Ishikawa (cell line): ENCODE measurements at regions not wholly inside any gene's neighbourhood (a gene's known extent, or its start where the extent isn't known, plus 50 kb on each side); places are given as distances from the start of the nearest gene placed in this dataset.

Source experiments
- EP300 ChIP-seq: IDR thresholded peaks from 2 replicates; pipeline ENCODE4 v1.6.1; 2012; ENCODE audit warnings: borderline replicate concordance
- RAD21 ChIP-seq: IDR thresholded peaks from 2 replicates; pipeline ENCODE4 v1.6.1; 2012; ENCODE audit warnings: low read depth
- TAF1 ChIP-seq: IDR thresholded peaks from 2 replicates; pipeline ENCODE4 v1.6.1; 2012; ENCODE audit warnings: low read depth, mild to moderate bottlenecking
- TF ChIP-seq, protein P1 (sequence below): IDR thresholded peaks from 2 replicates; pipeline ENCODE4 v1.6.1; 2012; ENCODE audit warnings: low read depth, mild to moderate bottlenecking
- TF ChIP-seq, protein P2 (sequence below): IDR thresholded peaks from 2 replicates; pipeline ENCODE4 v1.6.1; 2012

DNA sequence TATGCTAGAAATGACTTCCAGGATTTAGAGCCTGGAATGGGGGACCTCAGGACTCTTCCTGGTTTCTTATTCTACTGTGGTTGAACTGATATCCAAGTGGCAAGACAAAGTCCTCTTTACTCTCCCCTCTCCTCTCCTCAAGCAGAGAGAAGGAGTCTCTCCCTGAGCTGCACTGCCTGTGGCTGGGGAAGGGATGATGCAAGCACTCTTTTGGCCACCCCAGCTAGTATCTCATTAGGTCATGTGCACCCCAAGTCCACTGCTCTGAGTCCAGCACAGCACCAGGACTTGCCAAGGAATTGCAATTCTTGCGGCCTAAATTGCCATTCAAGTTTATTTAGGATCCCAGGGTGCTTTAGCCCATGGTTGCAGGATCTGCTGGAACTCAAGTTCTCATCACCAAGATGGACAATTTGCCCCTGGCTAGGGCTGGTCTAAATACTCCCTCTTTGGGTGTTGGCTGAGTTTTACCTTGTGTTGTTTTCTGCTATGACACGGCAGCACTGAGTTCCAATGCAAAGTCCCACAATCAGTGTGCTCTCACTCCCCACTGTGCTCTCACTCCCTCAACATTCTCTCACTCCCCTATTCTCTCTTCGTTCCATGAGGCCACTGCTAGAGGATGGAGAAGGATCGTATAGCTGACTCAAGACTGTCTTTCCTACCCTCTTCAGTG is 172.2 kb downstream of the TM2D1 start:
- TF ChIP-seq, protein P1, sequence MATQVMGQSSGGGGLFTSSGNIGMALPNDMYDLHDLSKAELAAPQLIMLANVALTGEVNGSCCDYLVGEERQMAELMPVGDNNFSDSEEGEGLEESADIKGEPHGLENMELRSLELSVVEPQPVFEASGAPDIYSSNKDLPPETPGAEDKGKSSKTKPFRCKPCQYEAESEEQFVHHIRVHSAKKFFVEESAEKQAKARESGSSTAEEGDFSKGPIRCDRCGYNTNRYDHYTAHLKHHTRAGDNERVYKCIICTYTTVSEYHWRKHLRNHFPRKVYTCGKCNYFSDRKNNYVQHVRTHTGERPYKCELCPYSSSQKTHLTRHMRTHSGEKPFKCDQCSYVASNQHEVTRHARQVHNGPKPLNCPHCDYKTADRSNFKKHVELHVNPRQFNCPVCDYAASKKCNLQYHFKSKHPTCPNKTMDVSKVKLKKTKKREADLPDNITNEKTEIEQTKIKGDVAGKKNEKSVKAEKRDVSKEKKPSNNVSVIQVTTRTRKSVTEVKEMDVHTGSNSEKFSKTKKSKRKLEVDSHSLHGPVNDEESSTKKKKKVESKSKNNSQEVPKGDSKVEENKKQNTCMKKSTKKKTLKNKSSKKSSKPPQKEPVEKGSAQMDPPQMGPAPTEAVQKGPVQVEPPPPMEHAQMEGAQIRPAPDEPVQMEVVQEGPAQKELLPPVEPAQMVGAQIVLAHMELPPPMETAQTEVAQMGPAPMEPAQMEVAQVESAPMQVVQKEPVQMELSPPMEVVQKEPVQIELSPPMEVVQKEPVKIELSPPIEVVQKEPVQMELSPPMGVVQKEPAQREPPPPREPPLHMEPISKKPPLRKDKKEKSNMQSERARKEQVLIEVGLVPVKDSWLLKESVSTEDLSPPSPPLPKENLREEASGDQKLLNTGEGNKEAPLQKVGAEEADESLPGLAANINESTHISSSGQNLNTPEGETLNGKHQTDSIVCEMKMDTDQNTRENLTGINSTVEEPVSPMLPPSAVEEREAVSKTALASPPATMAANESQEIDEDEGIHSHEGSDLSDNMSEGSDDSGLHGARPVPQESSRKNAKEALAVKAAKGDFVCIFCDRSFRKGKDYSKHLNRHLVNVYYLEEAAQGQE, result no peak
- TF ChIP-seq TAF1 (no peak), EP300 (no peak), RAD21 (no peak)
- TF ChIP-seq, protein P2, sequence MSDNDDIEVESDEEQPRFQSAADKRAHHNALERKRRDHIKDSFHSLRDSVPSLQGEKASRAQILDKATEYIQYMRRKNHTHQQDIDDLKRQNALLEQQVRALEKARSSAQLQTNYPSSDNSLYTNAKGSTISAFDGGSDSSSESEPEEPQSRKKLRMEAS, result no peak
